Aorta (tissue), 5 donors: ENCODE measurements at regions not wholly inside any gene's neighbourhood (a gene's known extent, or its start where the extent isn't known, plus 50 kb on each side); places are given as distances from the start of the nearest gene placed in this dataset.

Source experiments
- ATAC-seq: fragments of 200-7000 bp; cut with Tn5 transposase; one replicate; pipeline ENCODE4 v1.9.1; 2022; ENCODE audit warnings: moderate library complexity; ENCODE audit not compliant: low FRiP score
- DNase-seq, 2 donors: peaks; one replicate each; pipeline ENCODE4 v3.0.0-alpha.2; 2020
- H3K27ac ChIP-seq, 2 donors: one replicate each; pipeline ENCODE4 v1.5.1; 2013; ENCODE audit warnings: low read length in 2 of 2, mild to moderate bottlenecking in 2 of 2, moderate library complexity in 2 of 2, control low read depth in 1 of 2, inconsistent platforms in 1 of 2, low read depth in 1 of 2
- H3K27me3 ChIP-seq, 2 donors: one replicate each; pipeline ENCODE4 v1.6.1; 2013; ENCODE audit warnings: control low read depth in 1 of 2, low read length in 1 of 2, mild to moderate bottlenecking in 1 of 2, moderate library complexity in 1 of 2; ENCODE audit not compliant: insufficient read depth in 2 of 2, control insufficient read depth in 1 of 2
- H3K36me3 ChIP-seq, 2 donors: one replicate each; pipeline ENCODE4 v1.6.1; 2013; ENCODE audit warnings: control low read depth in 1 of 2, low read length in 1 of 2, mild to moderate bottlenecking in 1 of 2; ENCODE audit not compliant: insufficient read depth in 2 of 2, control insufficient read depth in 1 of 2
- H3K4me1 ChIP-seq, 2 donors: one replicate each; pipeline ENCODE4 v1.6.1; 2013; ENCODE audit warnings: low read length in 2 of 2, control low read depth in 1 of 2, mild to moderate bottlenecking in 1 of 2, moderate library complexity in 1 of 2; ENCODE audit not compliant: insufficient read depth in 2 of 2, control insufficient read depth in 1 of 2
- H3K4me3 ChIP-seq, 2 donors: one replicate each; pipeline ENCODE4 v1.5.1; 2013; ENCODE audit warnings: low read length in 2 of 2, control low read depth in 1 of 2, mild to moderate bottlenecking in 1 of 2
- H3K9me3 ChIP-seq: one replicate; pipeline ENCODE4 v1.6.1; 2013; ENCODE audit warnings: mild to moderate bottlenecking, low read length; ENCODE audit not compliant: control insufficient read depth
- WGBS, 2 donors: extraction: QIAGEN DNeasy Blood & Tissue Kit; methylation state at CpG; one replicate each; pipeline ENCODE4 v1.1.7; 2013; 5-methylcytosine and 5-hydroxymethylcytosine counted together
- intact Hi-C, 2 donors: fragments of 100-400 bp; cut with DNase I; formaldehyde crosslinking; loops; one replicate each; pipeline versions ENCODE4 v1.14.2 to v1.15.0; 2022
- donor health status: healthy with polysubstance abuse.
- donor health status: Bipolar disorder and iron deficiency.
- donor health status: DM: no; HTN: no; CAD: no.
- donor health status: DM: no; HTN: no; CAD: no.
- donor health status: DM: yes; HTN: yes; CAD: no.

DNA sequence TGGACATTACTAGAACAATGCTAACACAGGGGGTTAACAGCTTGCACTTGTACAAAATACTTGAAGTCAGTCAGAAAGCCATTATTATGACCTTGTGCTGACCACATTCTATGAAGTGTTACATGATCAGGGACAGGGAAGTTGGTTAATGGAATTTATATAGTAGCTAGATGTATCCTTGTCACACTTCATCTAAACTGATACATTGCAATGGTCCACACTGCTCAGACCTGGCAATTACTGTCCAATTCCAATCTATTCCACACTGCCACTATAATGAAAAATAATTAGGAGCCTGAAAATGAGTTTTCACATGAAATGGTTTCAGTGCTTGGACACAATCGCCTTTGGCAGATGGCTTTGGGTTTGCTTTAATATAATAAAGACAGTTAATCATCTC lies 850.8 kb downstream of the EPHA7 start:
- Histone ChIP-seq H3K36me3 (no peaks in the 10 kb centered on the region), H3K4me1 (no peaks in the 10 kb centered on the region), H3K9me3 (no peaks in the 10 kb centered on the region), H3K27me3 (no peaks in the 10 kb centered on the region), H3K27ac (no peak overlapping the region), H3K4me3 (no peak overlapping the region)
- DNase-seq = no peak
- no peak for ATAC-seq
- 88 to 90% methylated on average over 1 of the region's 1 CpG for WGBS, 2 donors
- intact Hi-C loops = no loop called here

- DNase-seq (no peak), ATAC-seq (no peak)
- Histone ChIP-seq H3K9me3 (no peaks in the 10 kb centered on the region), H3K27me3 (no peaks in the 10 kb centered on the region), H3K4me1 (no peaks in the 10 kb centered on the region), H3K36me3 (no peaks in the 10 kb centered on the region), H3K4me3 (no peak overlapping the region), H3K27ac (no peak overlapping the region)
- intact Hi-C loops = no loop called here
- WGBS, 2 donors = 51 to 53% methylated on average over 4 of the region's 4 CpGs
These were observed 852.7 kb downstream of the EPHA7 start for GRCh38 chr6:92566632-92567031.

- Histone ChIP-seq H3K4me3 (no peak overlapping the region), H3K9me3 (no peaks in the 10 kb centered on the region), H3K27me3 (no peaks in the 10 kb centered on the region), H3K27ac (no peak overlapping the region), H3K36me3 (no peaks in the 10 kb centered on the region), H3K4me1 (no peaks in the 10 kb centered on the region)
- ATAC-seq = no peak
- DNase-seq = no peak
- intact Hi-C loops = no loop called here
- 63 to 67% methylated on average over 3 of the region's 3 CpGs for WGBS, 2 donors
These were observed 855.0 kb downstream of the EPHA7 start for GRCh38 chr6:92564376-92564775.

GRCh38 chr6:92559611-92560010 lies 859.7 kb downstream of the EPHA7 start:
- intact Hi-C loops = no loop called here
- no peak for ATAC-seq

GRCh38 chr6:92559003-92559402 lies 860.4 kb downstream of the EPHA7 start:
- Histone ChIP-seq H3K4me3 (no peak overlapping the region), H3K27me3 (no peaks in the 10 kb centered on the region), H3K4me1 (no peaks in the 10 kb centered on the region), H3K9me3 (no peaks in the 10 kb centered on the region), H3K36me3 (no peaks in the 10 kb centered on the region), H3K27ac (no peak overlapping the region)
- no peak for ATAC-seq
- WGBS, 2 donors = 86 to 89% methylated on average over 2 of the region's 2 CpGs
- intact Hi-C loops = no loop called here
- DNase-seq = no peak

More at GRCh38 chr6:92559611-92560010, 859.7 kb downstream of the EPHA7 start:
- Histone ChIP-seq H3K27ac (no peak overlapping the region), H3K4me1 (no peaks in the 10 kb centered on the region), H3K36me3 (no peaks in the 10 kb centered on the region), H3K27me3 (no peaks in the 10 kb centered on the region), H3K4me3 (no peak overlapping the region), H3K9me3 (no peaks in the 10 kb centered on the region)
- no peak for DNase-seq
- WGBS, 2 donors = 35 to 39% methylated on average over 5 of the region's 5 CpGs

- no peaks in the 10 kb centered on the region for H3K36me3 ChIP-seq
- H3K4me1 ChIP-seq = no peaks in the 10 kb centered on the region
- H3K27me3 ChIP-seq = no peaks in the 10 kb centered on the region
- no peak for DNase-seq
- H3K27ac ChIP-seq = no peak overlapping the region
- ATAC-seq = no peak
- WGBS, 2 donors = 32 to 36% methylated on average over 1 of the region's 1 CpG
- intact Hi-C loops = no loop called here
- H3K9me3 ChIP-seq = no peaks in the 10 kb centered on the region
- H3K4me3 ChIP-seq = no peak overlapping the region
These were observed 868.9 kb downstream of the EPHA7 start for GRCh38 chr6:92550501-92550900.

- 7 to 21% methylated on average over 1 of the region's 1 CpG for WGBS, 2 donors
- H3K36me3 ChIP-seq = no peaks in the 10 kb centered on the region
- no peak overlapping the region for H3K27ac ChIP-seq
- no peaks in the 10 kb centered on the region for H3K9me3 ChIP-seq
- ATAC-seq = no peak
- no peaks in the 10 kb centered on the region for H3K27me3 ChIP-seq
- no peak overlapping the region for H3K4me3 ChIP-seq
- intact Hi-C loops = no loop called here
- DNase-seq = no peak
- no peaks in the 10 kb centered on the region for H3K4me1 ChIP-seq
These were observed 873.5 kb downstream of the EPHA7 start for GRCh38 chr6:92545861-92546260.

GRCh38 chr6:92541448-92542060 lies 877.8 kb downstream of the EPHA7 start:
- Histone ChIP-seq H3K9me3 (no peaks in the 10 kb centered on the region), H3K27ac (no peak overlapping the region), H3K36me3 (no peaks in the 10 kb centered on the region), H3K4me1 (no peaks in the 10 kb centered on the region), H3K4me3 (no peak overlapping the region), H3K27me3 (no peaks in the 10 kb centered on the region)
- DNase-seq (no peak), ATAC-seq (no peak)
- intact Hi-C loops = no loop called here
- 41 to 45% methylated on average over 1 of the region's 1 CpG for WGBS, 2 donors

DNA sequence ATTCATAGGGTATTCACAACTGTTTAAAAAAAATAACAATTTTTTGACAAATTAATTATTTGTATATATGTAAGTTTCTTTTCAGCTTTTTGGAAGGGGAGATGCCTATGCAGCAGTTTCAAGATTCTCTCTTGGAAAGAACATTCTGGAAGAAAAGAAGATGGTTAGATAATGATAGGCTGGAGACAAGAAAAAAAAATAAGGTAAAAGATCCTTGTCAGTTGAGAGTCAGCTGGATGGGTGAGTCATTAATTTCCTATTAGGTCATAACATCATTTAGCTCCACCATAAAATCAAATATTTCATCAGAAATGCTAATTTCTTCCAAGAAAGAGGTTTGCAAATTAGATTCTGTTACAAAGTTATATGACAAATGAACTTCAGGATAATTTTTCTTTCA lies 880.4 kb downstream of the EPHA7 start:
- H3K9me3 ChIP-seq = no peaks in the 10 kb centered on the region
- no peaks in the 10 kb centered on the region for H3K36me3 ChIP-seq
- DNase-seq (no peak), ATAC-seq (no peak)
- H3K27me3 ChIP-seq = no peaks in the 10 kb centered on the region
- intact Hi-C loops = no loop called here
- no peaks in the 10 kb centered on the region for H3K4me1 ChIP-seq
- no peak overlapping the region for H3K27ac ChIP-seq
- H3K4me3 ChIP-seq = no peak overlapping the region
